Stimulated activated CD4-positive, alpha-beta T cell treated with anti-CD3 and anti-CD28 coated beads, Interleukin-15, amount 100 ng/mL, for 1 hour (primary cell): ENCODE measurements at regions not wholly inside any gene's neighbourhood (a gene's known extent, or its start where the extent isn't known, plus 50 kb on each side); places are given as distances from the start of the nearest gene placed in this dataset.

Source experiments
- DNase-seq, 2 donors: peaks; one replicate each; pipeline ENCODE4 v3.0.0-alpha.2; 2020; ENCODE audit warnings: low read depth in 1 of 2, low spot score in 1 of 2

DNA sequence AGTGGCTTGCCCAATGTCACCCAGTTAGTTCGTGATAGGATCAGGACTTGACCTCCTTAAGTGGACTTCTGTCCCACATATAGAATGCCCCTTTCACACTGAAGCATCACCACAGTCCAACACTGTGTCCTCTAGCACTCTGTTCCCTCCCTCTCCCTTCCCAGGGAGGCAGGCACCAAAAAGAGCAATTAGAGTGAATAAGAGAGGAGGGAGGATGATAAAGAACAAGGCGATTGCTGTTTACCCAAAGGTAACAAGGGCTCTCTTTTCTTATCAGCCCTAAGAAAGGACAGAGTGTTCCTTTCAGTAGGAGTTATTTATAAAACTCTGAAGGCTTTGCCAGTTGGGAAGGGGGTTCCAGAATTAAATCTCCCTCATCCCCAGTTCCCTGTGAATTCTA lies 192.7 kb upstream of the ATP2B1 start:
- no peak for DNase-seq

DNA sequence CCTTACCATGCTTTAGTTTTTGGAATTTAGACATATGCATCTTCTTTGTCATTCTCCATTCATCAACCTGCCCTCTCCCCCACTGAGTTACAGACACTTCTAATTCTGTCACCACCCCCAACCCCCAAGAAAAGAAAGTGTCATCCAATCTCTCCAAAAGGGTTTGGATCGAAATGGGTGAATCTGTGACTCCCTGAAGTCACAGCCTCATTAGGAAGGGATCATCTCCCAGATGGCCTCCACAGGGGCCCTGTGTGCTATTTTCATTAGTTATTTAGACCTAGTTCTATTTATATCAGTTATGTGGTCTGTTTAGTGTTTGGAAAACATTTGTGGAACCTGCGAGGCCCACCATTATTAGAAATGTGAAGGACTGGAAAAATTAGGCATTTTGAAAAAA lies 191.0 kb upstream of the ATP2B1 start:
- no peak for DNase-seq

DNA sequence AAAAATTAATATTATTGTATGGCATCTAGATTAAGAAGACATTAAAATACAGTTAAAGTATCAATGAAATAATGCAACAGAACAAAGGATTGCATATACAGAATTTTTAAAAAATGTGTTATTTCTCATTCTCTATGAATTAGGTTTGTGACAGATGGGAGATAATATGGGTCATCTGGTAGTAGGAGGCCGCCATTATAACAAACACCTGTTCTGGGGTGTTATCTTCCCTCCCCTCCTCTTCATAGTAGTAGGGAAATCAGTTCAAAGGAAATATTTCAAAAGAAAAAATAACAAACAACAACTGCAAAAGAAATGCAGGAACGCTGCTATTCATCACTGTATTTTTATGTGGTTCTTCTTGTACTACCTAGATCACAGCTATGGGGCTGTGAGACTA lies 187.0 kb upstream of the ATP2B1 start:
- DNase-seq = no peak

GRCh38 chr12:89895101-89895500 lies 186.5 kb upstream of the ATP2B1 start:
- DNase-seq = no peak

DNA sequence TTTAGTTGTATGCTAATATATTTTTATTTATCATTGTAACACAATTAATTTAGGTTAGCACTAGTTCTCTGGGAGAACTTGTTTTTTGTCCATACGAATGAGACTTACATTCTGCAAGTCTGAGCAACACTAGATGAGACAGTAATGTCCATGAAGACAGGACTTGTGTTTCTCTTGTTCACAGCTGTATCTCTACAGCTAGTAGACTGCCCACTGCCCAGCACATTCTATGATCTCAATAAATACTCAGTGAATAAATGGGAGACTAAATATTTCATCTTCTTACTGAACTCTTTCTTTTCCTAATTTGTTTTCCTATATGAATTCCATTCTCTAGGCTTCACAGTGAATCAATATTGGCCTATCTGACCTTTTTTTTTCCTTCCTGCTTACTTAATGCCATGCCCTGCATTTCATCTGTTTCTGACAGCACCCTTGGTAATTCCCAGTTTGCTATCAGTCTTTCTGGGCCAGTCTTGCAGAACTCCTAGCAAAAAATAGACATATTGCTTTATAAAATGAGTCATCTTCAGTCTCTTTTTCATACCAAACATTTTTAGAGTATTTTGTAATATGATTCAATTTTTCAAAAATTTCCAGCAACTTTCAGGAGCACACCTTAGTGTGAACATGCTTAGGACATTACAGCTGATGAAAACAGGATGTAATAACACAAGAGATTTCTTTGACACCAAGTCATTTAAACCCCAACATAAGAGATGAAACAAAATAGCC lies 185.5 kb upstream of the ATP2B1 start:
- DNase-seq = no peak

DNA sequence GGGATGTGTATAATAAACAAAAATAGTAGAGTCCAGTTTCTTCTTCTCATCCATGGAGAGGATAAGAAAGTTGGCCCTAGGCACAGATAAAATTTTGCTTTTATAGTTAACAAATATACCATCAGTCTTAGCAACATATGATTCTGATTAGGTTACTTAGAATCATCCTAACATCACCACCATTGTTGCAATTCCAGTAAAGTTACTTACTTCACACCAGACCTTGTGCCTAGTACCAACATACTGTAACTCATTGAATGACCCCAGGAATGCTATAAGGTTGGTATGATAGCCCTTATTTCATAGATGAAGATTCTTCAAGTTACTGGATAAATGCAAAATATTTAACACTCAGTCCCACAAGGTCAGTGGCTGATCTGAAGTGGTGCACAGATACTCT lies 183.8 kb upstream of the ATP2B1 start:
- no peak for DNase-seq

GRCh38 chr12:89891933-89892332 lies 183.3 kb upstream of the ATP2B1 start:
- no peak for DNase-seq

DNA sequence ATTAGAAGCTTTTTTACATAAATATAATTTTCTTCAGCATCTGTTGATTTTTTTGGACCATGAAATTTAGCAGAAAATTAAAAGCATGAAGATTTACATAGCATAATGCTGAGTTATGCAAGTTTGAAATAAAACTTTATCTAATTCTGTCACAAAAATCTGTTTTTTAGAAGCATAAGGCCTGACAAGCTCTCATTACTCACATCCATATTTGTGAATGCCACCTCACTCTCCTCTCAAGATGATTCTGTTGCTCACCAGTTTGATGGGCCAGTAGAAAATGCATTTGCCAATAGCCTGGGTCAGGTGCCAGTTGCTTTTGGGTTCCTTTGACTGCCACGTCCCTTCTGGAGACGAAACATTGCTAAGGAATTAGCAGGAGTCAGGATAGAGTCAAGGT lies 181.5 kb upstream of the ATP2B1 start:
- no peak for DNase-seq

- DNase-seq = no peak
Observed at GRCh38 chr12:89889062-89889461, 180.4 kb upstream of the ATP2B1 start.

DNA sequence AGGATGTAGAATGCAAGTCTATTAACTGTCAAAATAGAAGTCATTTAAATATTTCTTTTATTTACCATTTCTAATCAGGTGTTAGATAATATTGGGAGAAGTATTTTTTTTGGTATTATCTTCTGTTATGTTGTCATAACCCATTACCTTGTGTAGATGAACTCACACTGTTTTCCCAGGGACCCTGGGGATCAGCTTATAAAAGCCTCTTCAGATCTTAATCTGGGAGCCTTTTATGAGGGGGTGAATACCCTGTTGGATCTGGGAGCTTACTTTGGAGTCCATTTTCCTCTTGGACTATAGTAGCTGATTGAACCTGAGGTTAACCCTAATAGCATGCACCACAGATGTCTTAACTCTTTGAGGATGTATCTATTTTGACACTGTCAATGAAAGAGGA lies 176.3 kb upstream of the ATP2B1 start:
- DNase-seq = no peak

- DNase-seq = no peak
Observed at GRCh38 chr12:89884416-89884898, 175.8 kb upstream of the ATP2B1 start.

- no peak for DNase-seq
Observed at GRCh38 chr12:89883630-89884389, 175.2 kb upstream of the ATP2B1 start.

DNA sequence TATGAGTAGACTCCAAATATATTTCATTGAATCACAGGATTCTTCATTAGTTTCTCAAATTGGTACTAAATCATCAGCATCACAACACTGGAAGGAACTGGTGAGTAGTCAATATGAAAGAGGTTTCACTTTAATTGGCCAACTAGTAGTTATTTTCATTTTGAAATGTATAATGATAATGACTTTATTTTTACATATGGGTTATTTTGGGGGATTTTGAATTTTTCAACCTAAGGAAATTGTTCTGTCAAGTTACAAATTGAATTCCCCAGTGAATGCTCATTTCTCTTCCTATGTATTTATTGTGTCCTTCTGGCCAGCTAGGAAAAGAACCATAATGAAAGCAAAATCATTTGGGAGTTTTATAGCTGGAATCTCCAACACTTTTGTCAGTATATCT lies 174.2 kb upstream of the ATP2B1 start:
- no peak for DNase-seq

DNA sequence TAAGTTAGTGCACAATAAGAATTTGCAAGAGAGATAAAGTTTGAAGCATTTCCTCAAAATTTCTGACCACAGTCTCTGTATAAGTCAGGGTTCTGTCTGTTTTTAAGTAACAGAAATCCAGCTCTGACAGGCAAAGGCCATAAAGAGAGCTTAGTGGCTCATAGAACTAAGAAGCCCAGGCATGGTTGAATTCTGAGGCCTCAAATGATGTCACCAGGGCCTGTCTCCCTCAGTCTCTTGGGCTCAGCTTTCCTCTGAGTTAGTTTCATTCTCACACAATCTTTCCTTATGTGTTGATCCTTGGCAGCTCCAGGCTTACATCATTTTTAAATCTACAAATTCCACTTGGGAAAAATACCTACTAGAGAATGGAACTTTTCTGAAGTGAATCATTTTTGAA lies 173.4 kb upstream of the ATP2B1 start:
- DNase-seq = no peak

DNA sequence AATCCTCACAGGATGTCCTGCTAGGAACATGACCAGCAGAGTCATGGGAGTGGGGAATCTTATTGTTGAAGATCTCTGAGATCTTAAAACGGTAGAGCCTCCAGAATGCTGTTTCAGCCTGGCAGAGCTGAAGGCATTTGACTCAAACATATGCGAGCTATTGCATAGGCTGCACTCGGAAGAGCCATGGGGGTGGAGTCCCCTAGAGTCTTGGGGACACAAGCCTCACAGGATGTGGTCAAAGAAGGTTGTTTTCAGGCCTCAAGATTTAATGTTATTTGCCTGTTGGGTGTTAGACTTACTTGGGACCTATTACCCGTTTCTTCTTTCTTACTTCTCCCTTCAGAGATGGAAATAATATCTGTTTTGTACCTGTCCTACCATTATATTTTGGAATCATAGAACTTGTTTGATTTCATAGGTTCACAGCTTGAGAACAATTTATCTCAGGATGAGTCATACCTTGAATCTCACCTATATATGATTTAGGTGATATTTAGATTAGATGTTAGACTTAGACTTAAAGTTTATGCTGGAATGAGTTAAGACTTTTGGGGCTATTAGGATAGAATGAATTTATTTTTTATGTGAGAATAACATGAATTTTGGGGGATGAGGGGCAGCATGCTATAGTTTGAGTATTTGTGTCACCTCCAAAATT lies 172.2 kb upstream of the ATP2B1 start:
- no peak for DNase-seq

GRCh38 chr12:89879766-89880165 lies 171.1 kb upstream of the ATP2B1 start:
- no peak for DNase-seq

- DNase-seq = no peak
Observed at GRCh38 chr12:89878950-89879349, 170.3 kb upstream of the ATP2B1 start.

DNA sequence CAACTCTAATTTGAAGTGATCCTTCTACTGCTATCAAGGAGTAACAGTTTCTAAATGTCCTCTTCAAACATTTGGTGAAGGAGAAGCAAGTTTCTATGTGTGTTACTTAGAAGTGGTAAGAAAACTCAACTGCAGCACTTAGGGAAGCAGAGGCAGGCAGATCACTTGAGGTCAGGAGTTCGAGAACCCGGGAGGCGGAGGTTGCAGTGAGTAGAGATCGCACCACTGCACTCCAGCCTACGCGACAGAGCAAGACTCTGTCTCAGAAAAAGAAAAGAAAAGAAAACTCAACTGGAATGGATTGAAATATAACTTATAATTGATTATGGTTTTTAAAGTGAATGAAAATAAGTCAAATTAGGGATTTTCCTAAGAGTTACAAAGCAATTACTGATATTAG lies 169.7 kb upstream of the ATP2B1 start:
- DNase-seq = no peak

GRCh38 chr12:89877671-89878070 lies 169.0 kb upstream of the ATP2B1 start:
- no peak for DNase-seq

DNA sequence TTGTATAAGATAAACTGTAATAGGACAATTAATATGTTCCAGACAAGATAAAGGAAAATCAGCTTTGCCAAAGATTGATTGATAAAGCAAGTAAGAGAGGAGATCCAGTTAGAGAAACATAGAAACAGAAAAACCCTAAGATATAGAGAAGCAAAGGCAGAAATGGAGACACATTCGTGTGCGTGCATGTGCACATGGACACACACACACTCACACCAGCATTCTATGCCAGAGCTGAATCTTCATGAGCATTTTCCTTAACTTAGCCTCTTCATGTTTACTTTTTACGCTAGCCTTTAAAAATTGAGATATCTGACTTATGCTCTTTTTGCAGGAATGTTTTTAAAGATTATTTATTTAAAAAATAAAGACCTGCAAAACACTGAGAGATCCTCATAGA lies 168.5 kb upstream of the ATP2B1 start:
- DNase-seq = no peak

- no peak for DNase-seq
Observed at GRCh38 chr12:89875809-89876208, 167.2 kb upstream of the ATP2B1 start.

- no peak for DNase-seq
Observed at GRCh38 chr12:89875225-89875624, 166.6 kb upstream of the ATP2B1 start.
